ENCODE measurements at regions not wholly inside any gene's neighbourhood (a gene's known extent, or its start where the extent isn't known, plus 50 kb on each side); places are given as distances from the start of the nearest gene placed in this dataset.

DNA sequence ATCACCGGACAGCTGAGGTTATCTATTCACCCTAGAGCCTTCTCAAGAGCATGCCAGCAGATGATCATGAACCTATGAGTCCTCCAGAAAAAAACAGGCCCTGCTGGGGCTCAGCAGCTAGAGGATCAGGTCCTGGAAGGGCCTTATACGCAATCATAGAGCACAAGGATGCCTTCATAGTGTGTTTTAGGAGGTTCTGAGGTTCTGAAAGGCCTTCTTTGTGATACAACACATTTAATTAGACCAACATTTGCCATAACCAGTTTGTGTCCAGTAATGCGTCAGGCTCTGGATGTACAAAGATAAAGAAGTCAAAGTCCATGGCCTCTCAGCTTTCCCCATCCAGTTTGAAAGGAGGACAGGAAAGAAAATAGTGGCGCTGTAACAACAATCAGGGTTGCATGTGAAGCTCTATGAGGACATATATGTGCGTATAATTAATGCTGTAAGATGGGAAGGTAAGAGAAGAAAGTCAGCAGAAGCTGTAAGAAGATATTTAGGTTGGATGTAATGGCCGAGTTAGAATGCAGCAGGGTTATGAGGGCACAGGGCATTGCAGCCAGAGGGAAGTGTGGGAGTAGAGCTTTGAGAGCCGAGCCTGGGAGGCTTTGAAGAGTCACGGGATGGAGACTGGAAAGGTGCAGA is 302.6 kb upstream of the TBL1XR1 start (continued):
- TF ChIP-seq ZBTB46 (CRISPR knock-in tag; IDR thresholded peaks at IDR 0.05; ENCODE audit: borderline replicate concordance) (no peak), NCOA1 (CRISPR knock-in tag; IDR thresholded peaks at IDR 0.05) (no peak), ZNF143 (CRISPR knock-in tag; IDR thresholded peaks at IDR 0.05) (no peak), ZNF605 (CRISPR knock-in tag; IDR thresholded peaks at IDR 0.05) (no peak; the same call in 1 of the 2 replicates), RFXAP (CRISPR knock-in tag; IDR thresholded peaks at IDR 0.05; ENCODE audit: borderline replicate concordance) (no peak), ZBTB1 (CRISPR knock-in tag; IDR thresholded peaks at IDR 0.05; ENCODE audit: borderline replicate concordance) (no peak), LRRFIP1 (CRISPR knock-in tag; conservative IDR thresholded peaks at IDR 0.05) (no peak), ZBTB38 (CRISPR knock-in tag; IDR thresholded peaks at IDR 0.05) (no peak), MLX (CRISPR knock-in tag; IDR thresholded peaks at IDR 0.05) (peak; percentile 43; the same call in 1 of the 2 replicates), SP5 (CRISPR knock-in tag; IDR thresholded peaks at IDR 0.05; ENCODE audit: borderline replicate concordance, low read depth) (no peak), MEIS2 (CRISPR knock-in tag; IDR thresholded peaks at IDR 0.05) (no peak), ARID5B (CRISPR knock-in tag; IDR thresholded peaks at IDR 0.05) (peak; percentile 85), E2F5 (CRISPR knock-in tag; conservative IDR thresholded peaks at IDR 0.05) (no peak), ZNF629 (CRISPR knock-in tag; conservative IDR thresholded peaks at IDR 0.05) (0 out of 2 replicates have a peak, but pooled peaks have one; percentile 29)
- TF ChIP-seq, protein P1, sequence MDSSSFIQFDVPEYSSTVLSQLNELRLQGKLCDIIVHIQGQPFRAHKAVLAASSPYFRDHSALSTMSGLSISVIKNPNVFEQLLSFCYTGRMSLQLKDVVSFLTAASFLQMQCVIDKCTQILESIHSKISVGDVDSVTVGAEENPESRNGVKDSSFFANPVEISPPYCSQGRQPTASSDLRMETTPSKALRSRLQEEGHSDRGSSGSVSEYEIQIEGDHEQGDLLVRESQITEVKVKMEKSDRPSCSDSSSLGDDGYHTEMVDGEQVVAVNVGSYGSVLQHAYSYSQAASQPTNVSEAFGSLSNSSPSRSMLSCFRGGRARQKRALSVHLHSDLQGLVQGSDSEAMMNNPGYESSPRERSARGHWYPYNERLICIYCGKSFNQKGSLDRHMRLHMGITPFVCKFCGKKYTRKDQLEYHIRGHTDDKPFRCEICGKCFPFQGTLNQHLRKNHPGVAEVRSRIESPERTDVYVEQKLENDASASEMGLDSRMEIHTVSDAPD (CRISPR knock-in tag; IDR thresholded peaks at IDR 0.05), result peak; percentile 90
- TF ChIP-seq, protein P2, sequence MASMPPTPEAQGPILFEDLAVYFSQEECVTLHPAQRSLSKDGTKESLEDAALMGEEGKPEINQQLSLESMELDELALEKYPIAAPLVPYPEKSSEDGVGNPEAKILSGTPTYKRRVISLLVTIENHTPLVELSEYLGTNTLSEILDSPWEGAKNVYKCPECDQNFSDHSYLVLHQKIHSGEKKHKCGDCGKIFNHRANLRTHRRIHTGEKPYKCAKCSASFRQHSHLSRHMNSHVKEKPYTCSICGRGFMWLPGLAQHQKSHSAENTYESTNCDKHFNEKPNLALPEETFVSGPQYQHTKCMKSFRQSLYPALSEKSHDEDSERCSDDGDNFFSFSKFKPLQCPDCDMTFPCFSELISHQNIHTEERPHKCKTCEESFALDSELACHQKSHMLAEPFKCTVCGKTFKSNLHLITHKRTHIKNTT (CRISPR knock-in tag; IDR thresholded peaks at IDR 0.05), result no peak
